OCI-LY3 (cell line): ENCODE measurements at regions not wholly inside any gene's neighbourhood (a gene's known extent, or its start where the extent isn't known, plus 50 kb on each side); places are given as distances from the start of the nearest gene placed in this dataset.

Experiments used
- H2AFZ ChIP-seq: fragments of 200-600, 300-600 bp; shearing (Covaris generic); 2 replicates; pipeline ENCODE4 v1.6.0; 2014; ENCODE audit warnings: antibody characterized with exemption, low read depth, low read length
- H3K27ac ChIP-seq: fragments of 200-600, 300-600 bp; sonication (generic); 2 replicates; pipeline ENCODE4 v1.5.1; 2014; ENCODE audit warnings: mild to moderate bottlenecking, low read length, moderate library complexity, mixed read lengths
- H3K27me3 ChIP-seq: fragments of 200-600, 300-600 bp; sonication (generic); 2 replicates; pipeline ENCODE4 v1.6.1; 2014; ENCODE audit warnings: low read depth, low read length, mixed read lengths
- H3K36me3 ChIP-seq: fragments of 200-600, 300-600 bp; sonication (generic); replicated peaks from 2 replicates; pipeline ENCODE3; 2014; ENCODE audit warnings: low read depth, low read length, mixed read lengths
- H3K4me1 ChIP-seq: fragments of 300-600, 200-600 bp; sonication (generic); 2 replicates; pipeline ENCODE4 v1.6.1; 2014; ENCODE audit warnings: low read length, mixed read lengths
- H3K4me2 ChIP-seq: fragments of 200-600, 300-600 bp; sonication (generic); 2 replicates; pipeline ENCODE4 v1.6.1; 2014; ENCODE audit warnings: low read length, mixed read lengths
- H3K4me3 ChIP-seq: fragments of 300-600, 200-600 bp; sonication (generic); 2 replicates; pipeline ENCODE4 v1.5.1; 2014; ENCODE audit warnings: antibody characterized with exemption, mild to moderate bottlenecking, low read length, moderate library complexity
- H3K79me2 ChIP-seq: fragments of 300-600, 200-600 bp; shearing (Covaris generic); 2 replicates; pipeline ENCODE4 v1.6.1; 2014; ENCODE audit warnings: mild to moderate bottlenecking, low read length, mixed read lengths
- H3K9ac ChIP-seq: fragments of 300-600, 200-600 bp; shearing (Covaris generic); 2 replicates; pipeline ENCODE4 v1.6.0; 2014; ENCODE audit warnings: mild to moderate bottlenecking, low read length, moderate library complexity
- H3K9me3 ChIP-seq: fragments of 200-600, 300-600 bp; shearing (Covaris generic); 2 replicates; pipeline ENCODE4 v1.6.1; 2014; ENCODE audit warnings: low read length, mixed read lengths; ENCODE audit not compliant: insufficient read depth
- H4K20me1 ChIP-seq: fragments of 200-600, 300-600 bp; sonication (generic); 2 replicates; pipeline ENCODE4 v1.6.1; 2016; ENCODE audit warnings: low read length, mixed read lengths; ENCODE audit not compliant: insufficient read depth
- EZH2phosphoT487 ChIP-seq: fragments of 200-600 bp; shearing (Covaris generic); IDR thresholded peaks from 2 replicates; pipeline ENCODE4 v1.6.1; 2018; ENCODE audit warnings: antibody characterized with exemption, mixed run types, low read depth
- TF ChIP-seq, protein P1 (sequence below): fragments of 200-600, 300-600 bp; sonication (generic); IDR thresholded peaks from 2 replicates; pipeline ENCODE4 v1.5.1; 2014; ENCODE audit warnings: antibody characterized with exemption, low read length, low read depth

DNA sequence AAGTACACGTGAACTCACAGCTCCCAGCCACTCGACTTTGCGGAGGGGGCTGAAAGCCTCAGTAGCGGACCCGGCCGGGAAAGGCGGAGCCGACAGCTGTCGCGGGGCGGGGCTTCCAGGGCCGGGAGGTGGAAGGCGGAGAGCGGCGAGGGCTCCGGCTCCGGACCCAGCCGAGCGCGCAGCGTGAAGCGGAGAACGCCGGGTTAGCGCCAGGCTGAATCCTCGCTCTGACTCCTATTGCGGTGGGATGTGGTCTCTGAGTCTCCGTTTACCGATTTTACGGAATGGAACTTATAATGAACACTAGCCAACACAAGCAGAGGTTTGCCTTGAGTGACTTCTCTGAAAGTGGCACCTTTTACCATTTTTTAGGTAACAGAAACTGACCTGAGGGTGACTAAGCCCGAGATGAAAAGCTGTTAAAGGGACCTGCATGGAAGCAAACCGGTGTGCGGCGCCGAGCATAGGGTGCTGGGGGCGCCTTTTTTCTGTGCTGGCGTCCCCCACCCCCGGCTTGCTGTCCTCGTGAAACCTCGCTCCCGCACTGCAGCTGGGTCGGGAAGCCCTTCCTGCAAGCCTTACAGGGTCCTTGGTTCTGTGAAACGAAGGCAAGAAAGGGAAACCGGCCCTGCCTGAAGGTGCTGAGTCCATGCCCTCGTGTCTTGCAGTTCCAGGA lies 72.9 kb downstream of the EN1 start:
- H3K4me2 ChIP-seq = no peak overlapping the region
- TF ChIP-seq, protein P1, sequence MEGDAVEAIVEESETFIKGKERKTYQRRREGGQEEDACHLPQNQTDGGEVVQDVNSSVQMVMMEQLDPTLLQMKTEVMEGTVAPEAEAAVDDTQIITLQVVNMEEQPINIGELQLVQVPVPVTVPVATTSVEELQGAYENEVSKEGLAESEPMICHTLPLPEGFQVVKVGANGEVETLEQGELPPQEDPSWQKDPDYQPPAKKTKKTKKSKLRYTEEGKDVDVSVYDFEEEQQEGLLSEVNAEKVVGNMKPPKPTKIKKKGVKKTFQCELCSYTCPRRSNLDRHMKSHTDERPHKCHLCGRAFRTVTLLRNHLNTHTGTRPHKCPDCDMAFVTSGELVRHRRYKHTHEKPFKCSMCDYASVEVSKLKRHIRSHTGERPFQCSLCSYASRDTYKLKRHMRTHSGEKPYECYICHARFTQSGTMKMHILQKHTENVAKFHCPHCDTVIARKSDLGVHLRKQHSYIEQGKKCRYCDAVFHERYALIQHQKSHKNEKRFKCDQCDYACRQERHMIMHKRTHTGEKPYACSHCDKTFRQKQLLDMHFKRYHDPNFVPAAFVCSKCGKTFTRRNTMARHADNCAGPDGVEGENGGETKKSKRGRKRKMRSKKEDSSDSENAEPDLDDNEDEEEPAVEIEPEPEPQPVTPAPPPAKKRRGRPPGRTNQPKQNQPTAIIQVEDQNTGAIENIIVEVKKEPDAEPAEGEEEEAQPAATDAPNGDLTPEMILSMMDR = no peak
- TF ChIP-seq EZH2phosphoT487 = no peak
- no peaks in the 10 kb centered on the region for H3K27me3 ChIP-seq
- no peak overlapping the region for H2AFZ ChIP-seq
- no peak overlapping the region for H3K4me3 ChIP-seq
- no peaks in the 10 kb centered on the region for H4K20me1 ChIP-seq
- H3K4me1 ChIP-seq = no peaks in the 10 kb centered on the region
- H3K27ac ChIP-seq = no peak overlapping the region
- H3K79me2 ChIP-seq = no peaks in the 10 kb centered on the region
- no peaks in the 10 kb centered on the region for H3K36me3 ChIP-seq
- no peak overlapping the region for H3K9ac ChIP-seq
- H3K9me3 ChIP-seq = no peaks in the 10 kb centered on the region

DNA sequence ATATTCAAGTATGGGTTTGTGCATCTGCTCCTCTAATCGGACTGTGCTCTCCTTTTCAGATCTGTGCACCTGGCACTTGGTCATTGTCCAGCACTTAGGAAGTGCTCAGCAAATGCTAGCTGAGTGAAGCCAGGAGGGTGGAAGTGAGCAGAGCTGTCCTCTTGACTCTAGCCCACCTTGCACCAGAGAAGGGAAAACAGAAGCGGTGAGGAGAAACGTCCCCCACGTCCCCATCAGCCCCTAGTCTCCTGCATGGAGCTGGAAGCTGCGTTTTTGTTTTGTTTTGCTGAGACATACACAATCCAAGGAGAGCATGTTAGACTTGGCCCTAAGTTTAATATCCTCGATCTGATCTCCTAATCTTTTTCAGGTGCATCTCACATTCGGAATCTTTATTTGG lies 73.6 kb downstream of the EN1 start:
- Histone ChIP-seq H3K79me2 (no peaks in the 10 kb centered on the region), H3K9ac (no peak overlapping the region), H4K20me1 (no peaks in the 10 kb centered on the region), H3K36me3 (no peaks in the 10 kb centered on the region), H3K4me2 (no peak overlapping the region), H3K4me3 (no peak overlapping the region), H3K4me1 (no peaks in the 10 kb centered on the region), H3K27me3 (no peaks in the 10 kb centered on the region), H3K9me3 (no peaks in the 10 kb centered on the region), H3K27ac (no peak overlapping the region), H2AFZ (no peak overlapping the region)
- no peak for TF ChIP-seq EZH2phosphoT487
- TF ChIP-seq, protein P1 = no peak

DNA sequence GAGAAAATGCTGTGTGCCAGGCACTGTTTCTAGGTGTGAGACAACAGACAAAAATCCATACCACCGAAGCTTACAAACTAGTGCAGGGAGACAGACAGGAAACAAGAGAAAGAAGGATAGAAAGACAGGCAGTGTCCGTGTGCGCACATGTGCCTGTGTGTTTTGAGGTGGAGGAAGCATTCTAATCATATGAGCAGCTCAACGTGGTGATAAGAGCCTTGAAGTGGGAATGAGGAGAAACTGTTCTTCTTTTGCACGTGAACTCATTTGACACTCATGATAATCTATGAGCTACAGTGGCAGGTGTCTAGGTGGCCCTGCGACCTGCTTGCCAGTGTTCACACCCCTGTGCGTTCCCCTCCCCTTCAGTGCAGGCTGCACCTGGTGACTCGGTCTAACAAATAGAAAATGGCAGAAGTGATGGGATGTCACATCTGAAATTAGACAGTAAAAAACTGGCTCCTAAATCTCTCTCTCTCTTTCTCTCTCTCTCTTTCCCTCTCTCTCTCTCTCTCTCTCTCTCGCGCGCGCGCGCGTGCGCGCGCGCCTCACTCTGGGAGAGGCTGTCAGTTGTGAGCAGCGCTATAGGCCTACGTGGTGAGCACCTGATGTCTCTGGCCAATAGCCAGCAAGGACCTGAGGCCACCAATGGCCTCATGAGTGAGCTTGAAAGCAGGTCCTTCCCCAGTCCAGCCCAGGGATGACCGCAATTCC lies 74.8 kb downstream of the EN1 start:
- Histone ChIP-seq H3K4me3 (no peak overlapping the region), H3K9me3 (no peaks in the 10 kb centered on the region), H3K27me3 (no peaks in the 10 kb centered on the region), H3K27ac (no peak overlapping the region), H3K79me2 (no peaks in the 10 kb centered on the region), H3K9ac (no peak overlapping the region), H3K4me2 (no peak overlapping the region), H3K36me3 (no peaks in the 10 kb centered on the region), H3K4me1 (no peaks in the 10 kb centered on the region), H2AFZ (no peak overlapping the region), H4K20me1 (no peaks in the 10 kb centered on the region)
- TF ChIP-seq, protein P1 = no peak
- no peak for TF ChIP-seq EZH2phosphoT487

DNA sequence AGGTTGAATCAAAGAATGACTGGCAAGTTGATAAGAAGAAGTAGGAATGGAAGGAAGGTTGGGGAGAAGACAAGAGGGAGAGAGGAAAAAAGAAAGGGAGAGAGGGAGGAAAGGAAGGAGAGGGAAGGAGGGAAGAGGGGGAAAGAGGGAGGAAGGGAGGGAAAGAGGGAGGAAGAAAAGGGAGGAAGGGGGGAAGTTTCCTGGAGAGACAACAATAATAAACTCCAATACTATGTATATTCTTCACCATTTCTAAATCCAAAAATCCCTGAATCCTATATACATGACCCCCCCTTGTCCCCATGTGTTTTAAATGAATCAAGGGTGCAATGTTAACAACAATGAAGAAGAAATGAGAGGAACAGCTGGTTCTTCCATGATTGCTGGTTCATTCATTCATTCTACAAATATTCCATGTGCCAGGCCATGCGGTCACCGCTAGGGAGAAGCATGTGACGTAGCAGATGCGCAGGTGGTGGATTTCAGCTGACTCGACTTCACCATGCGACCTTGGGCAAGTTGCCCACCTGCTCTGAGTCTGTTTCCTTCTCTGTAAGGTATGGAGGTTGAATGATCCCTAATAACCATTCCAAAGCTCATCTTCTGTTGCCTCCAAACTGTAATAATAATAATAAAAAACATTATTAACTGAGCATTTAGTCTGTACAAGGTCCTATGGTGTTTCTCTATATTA lies 77.6 kb downstream of the EN1 start:
- H3K27ac ChIP-seq = no peak overlapping the region
- H3K4me3 ChIP-seq = no peak overlapping the region
- H3K36me3 ChIP-seq = no peaks in the 10 kb centered on the region
- no peak overlapping the region for H3K9ac ChIP-seq
- no peaks in the 10 kb centered on the region for H3K9me3 ChIP-seq
- no peak overlapping the region for H2AFZ ChIP-seq
- TF ChIP-seq EZH2phosphoT487 = no peak
- TF ChIP-seq, protein P1 = no peak
- no peaks in the 10 kb centered on the region for H4K20me1 ChIP-seq
- no peaks in the 10 kb centered on the region for H3K4me1 ChIP-seq
- H3K79me2 ChIP-seq = no peaks in the 10 kb centered on the region
- no peaks in the 10 kb centered on the region for H3K27me3 ChIP-seq
- no peak overlapping the region for H3K4me2 ChIP-seq
